ENCODE measurements at regions not wholly inside any gene's neighbourhood (a gene's known extent, or its start where the extent isn't known, plus 50 kb on each side); places are given as distances from the start of the nearest gene placed in this dataset.

- intact Hi-C loops (cut with micrococcal nuclease) = no loop called here
These were observed 1205.0 kb upstream of the EPHA6 start for GRCh38 chr3:95609411-95609810.

- intact Hi-C loops (cut with micrococcal nuclease) = no loop called here
These were observed 1201.8 kb upstream of the EPHA6 start for GRCh38 chr3:95612611-95613010.

GRCh38 chr3:95613993-95614392, 1200.4 kb upstream of the EPHA6 start:
- intact Hi-C loops (cut with micrococcal nuclease) = no loop called here

- intact Hi-C loops (cut with micrococcal nuclease) = no loop called here
These were observed 1198.6 kb upstream of the EPHA6 start for GRCh38 chr3:95615592-95616310.

GRCh38 chr3:95626107-95626506, 1188.3 kb upstream of the EPHA6 start:
- intact Hi-C loops (cut with micrococcal nuclease) = no loop called here

- intact Hi-C loops (cut with micrococcal nuclease) = no loop called here
These were observed 1187.1 kb upstream of the EPHA6 start for GRCh38 chr3:95627293-95627692.

- intact Hi-C loops (cut with micrococcal nuclease) = no loop called here
These were observed 1186.7 kb upstream of the EPHA6 start for GRCh38 chr3:95627697-95628096.

GRCh38 chr3:95629802-95630201, 1184.6 kb upstream of the EPHA6 start:
- intact Hi-C loops (cut with micrococcal nuclease) = no loop called here

GRCh38 chr3:95645291-95645690, 1169.1 kb upstream of the EPHA6 start:
- intact Hi-C loops (cut with micrococcal nuclease) = no loop called here

GRCh38 chr3:95654570-95655362, 1159.6 kb upstream of the EPHA6 start:
- intact Hi-C loops (cut with micrococcal nuclease) = no loop called here

GRCh38 chr3:95655363-95655986, 1158.9 kb upstream of the EPHA6 start:
- intact Hi-C loops (cut with micrococcal nuclease) = no loop called here

GRCh38 chr3:95670765-95671164, 1143.6 kb upstream of the EPHA6 start:
- intact Hi-C loops (cut with micrococcal nuclease) = no loop called here

- intact Hi-C loops (cut with micrococcal nuclease) = no loop called here
These were observed 1141.2 kb upstream of the EPHA6 start for GRCh38 chr3:95673215-95673614.

- intact Hi-C loops (cut with micrococcal nuclease) = no loop called here
These were observed 1108.5 kb upstream of the EPHA6 start for GRCh38 chr3:95705786-95706418.

GRCh38 chr3:95707268-95707667, 1107.1 kb upstream of the EPHA6 start:
- intact Hi-C loops (cut with micrococcal nuclease) = no loop called here

GRCh38 chr3:95710684-95711083, 1103.7 kb upstream of the EPHA6 start:
- intact Hi-C loops (cut with micrococcal nuclease) = no loop called here

- intact Hi-C loops (cut with micrococcal nuclease) = no loop called here
These were observed 1102.6 kb upstream of the EPHA6 start for GRCh38 chr3:95711789-95712188.

GRCh38 chr3:95715128-95715527, 1099.3 kb upstream of the EPHA6 start:
- intact Hi-C loops (cut with micrococcal nuclease) = no loop called here

GRCh38 chr3:95717048-95717447, 1097.3 kb upstream of the EPHA6 start:
- intact Hi-C loops (cut with micrococcal nuclease) = no loop called here

- intact Hi-C loops (cut with micrococcal nuclease) = no loop called here
These were observed 1096.2 kb upstream of the EPHA6 start for GRCh38 chr3:95718168-95718567.

- intact Hi-C loops (cut with micrococcal nuclease) = no loop called here
These were observed 1094.9 kb upstream of the EPHA6 start for GRCh38 chr3:95719481-95719880.

- intact Hi-C loops (cut with micrococcal nuclease) = no loop called here
These were observed 1092.5 kb upstream of the EPHA6 start for GRCh38 chr3:95721938-95722337.
